ENCODE measurements at regions not wholly inside any gene's neighbourhood (a gene's known extent, or its start where the extent isn't known, plus 50 kb on each side); places are given as distances from the start of the nearest gene placed in this dataset.

DNA sequence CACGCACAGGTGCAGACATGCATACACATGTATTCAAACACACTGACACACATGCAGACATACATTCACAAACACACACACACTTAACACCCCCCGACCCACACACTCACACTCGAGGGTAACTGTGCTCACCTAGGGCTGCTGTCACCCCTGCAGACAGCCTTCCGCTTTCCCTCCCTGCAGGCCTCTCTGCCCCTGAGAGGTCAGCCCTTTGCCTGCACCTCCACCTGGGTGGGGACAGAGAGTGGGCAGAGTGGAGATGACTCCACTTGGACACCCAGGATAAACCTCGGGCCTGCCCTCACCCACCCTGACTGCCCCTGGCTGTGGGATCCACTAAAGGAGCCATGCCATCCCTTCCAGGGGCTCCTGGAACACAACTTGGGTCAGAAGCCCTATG is 264.3 kb downstream of the PTPRU start:
- TF ChIP-seq, protein P1, sequence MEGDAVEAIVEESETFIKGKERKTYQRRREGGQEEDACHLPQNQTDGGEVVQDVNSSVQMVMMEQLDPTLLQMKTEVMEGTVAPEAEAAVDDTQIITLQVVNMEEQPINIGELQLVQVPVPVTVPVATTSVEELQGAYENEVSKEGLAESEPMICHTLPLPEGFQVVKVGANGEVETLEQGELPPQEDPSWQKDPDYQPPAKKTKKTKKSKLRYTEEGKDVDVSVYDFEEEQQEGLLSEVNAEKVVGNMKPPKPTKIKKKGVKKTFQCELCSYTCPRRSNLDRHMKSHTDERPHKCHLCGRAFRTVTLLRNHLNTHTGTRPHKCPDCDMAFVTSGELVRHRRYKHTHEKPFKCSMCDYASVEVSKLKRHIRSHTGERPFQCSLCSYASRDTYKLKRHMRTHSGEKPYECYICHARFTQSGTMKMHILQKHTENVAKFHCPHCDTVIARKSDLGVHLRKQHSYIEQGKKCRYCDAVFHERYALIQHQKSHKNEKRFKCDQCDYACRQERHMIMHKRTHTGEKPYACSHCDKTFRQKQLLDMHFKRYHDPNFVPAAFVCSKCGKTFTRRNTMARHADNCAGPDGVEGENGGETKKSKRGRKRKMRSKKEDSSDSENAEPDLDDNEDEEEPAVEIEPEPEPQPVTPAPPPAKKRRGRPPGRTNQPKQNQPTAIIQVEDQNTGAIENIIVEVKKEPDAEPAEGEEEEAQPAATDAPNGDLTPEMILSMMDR (IDR thresholded peaks at IDR 0.05): no peak
- no peak for TF ChIP-seq POLR2A (IDR thresholded peaks at IDR 0.05)

Data from ovary (tissue), 3 donors.